Liver (tissue), 8 donors: ENCODE measurements at regions not wholly inside any gene's neighbourhood (a gene's known extent, or its start where the extent isn't known, plus 50 kb on each side); places are given as distances from the start of the nearest gene placed in this dataset.

Experiments
- DNase-seq: peaks from one replicate; pipeline ENCODE4 v3.0.0-alpha.2; 2017; ENCODE audit warnings: low spot score
- H3K27ac ChIP-seq, 2 donors: one replicate each; pipeline ENCODE4 v1.7.0; 2013; ENCODE audit warnings: inconsistent platforms in 2 of 2, low read length in 2 of 2, control low read depth in 1 of 2, low read depth in 1 of 2, mild to moderate bottlenecking in 1 of 2
- H3K27me3 ChIP-seq, 4 donors: one replicate each; pipeline versions ENCODE4 v1.6.1 to v1.7.0; 2013; ENCODE audit warnings: low read length in 3 of 4, inconsistent platforms in 1 of 4, mild to moderate bottlenecking in 1 of 4, moderate library complexity in 1 of 4; ENCODE audit not compliant: control insufficient read depth in 4 of 4, insufficient read depth in 4 of 4
- H3K36me3 ChIP-seq, 4 donors: one replicate each; pipeline versions ENCODE4 v1.6.1 to v1.7.0; 2013; ENCODE audit warnings: low read length in 3 of 4, mild to moderate bottlenecking in 3 of 4, low read depth in 1 of 4, moderate library complexity in 1 of 4; ENCODE audit not compliant: control insufficient read depth in 4 of 4, insufficient read depth in 3 of 4
- H3K4me1 ChIP-seq, 4 donors: one replicate each; pipeline versions ENCODE4 v1.6.1 to v1.7.0; 2013; ENCODE audit warnings: low read length in 3 of 4, mild to moderate bottlenecking in 3 of 4, moderate library complexity in 1 of 4; ENCODE audit not compliant: control insufficient read depth in 4 of 4, insufficient read depth in 4 of 4
- H3K4me3 ChIP-seq, 3 donors: one replicate each; pipeline versions ENCODE4 v1.6.1 to v1.7.0; 2013; ENCODE audit warnings: low read length in 3 of 3, control low read depth in 1 of 3, low read depth in 1 of 3, mild to moderate bottlenecking in 1 of 3
- H3K9ac ChIP-seq, 2 donors: one replicate each; pipeline ENCODE4 v1.7.0; 2013; ENCODE audit warnings: low read length in 2 of 2, mild to moderate bottlenecking in 2 of 2, moderate library complexity in 2 of 2, control low read depth in 1 of 2, low read depth in 1 of 2
- H3K9me3 ChIP-seq, 4 donors: one replicate each; pipeline versions ENCODE4 v1.6.1 to v1.7.0; 2013; ENCODE audit warnings: low read length in 3 of 4; ENCODE audit not compliant: control insufficient read depth in 4 of 4
- ATF3 ChIP-seq: IDR thresholded peaks from 2 replicates; pipeline ENCODE4 v1.6.1; 2016; ENCODE audit warnings: antibody characterized with exemption
- CTCF ChIP-seq: fragments of 150-350 bp; IDR thresholded peaks from 2 replicates; pipeline ENCODE4 v1.5.1; 2017; ENCODE audit warnings: improper control_type of control experiment, low read depth, low read length; ENCODE audit not compliant: missing input control
- EGR1 ChIP-seq, 2 donors: IDR thresholded peaks; 2 replicates each; pipeline ENCODE4 v1.6.1; 2016 to 2018; ENCODE audit warnings: antibody characterized with exemption in 2 of 2, low read depth in 2 of 2
- FOXA1 ChIP-seq: IDR thresholded peaks from 2 replicates; pipeline ENCODE4 v1.6.1; 2016; ENCODE audit warnings: antibody characterized with exemption
- FOXA2 ChIP-seq: IDR thresholded peaks from 2 replicates; pipeline ENCODE4 v1.6.1; 2016; ENCODE audit warnings: antibody characterized with exemption
- GABPA ChIP-seq, 2 donors: IDR thresholded peaks in 1 of 2; conservative IDR thresholded peaks in 1 of 2; 2 replicates each; pipeline ENCODE4 v1.6.1; 2016; ENCODE audit warnings: antibody characterized with exemption in 2 of 2, mild to moderate bottlenecking in 1 of 2, moderate library complexity in 1 of 2
- HNF4A ChIP-seq, 2 donors: conservative IDR thresholded peaks; 2 replicates each; pipeline ENCODE4 v1.6.1; 2016; ENCODE audit warnings: antibody characterized with exemption in 2 of 2, mild to moderate bottlenecking in 2 of 2
- HNF4G ChIP-seq: IDR thresholded peaks from 2 replicates; pipeline ENCODE4 v1.6.1; 2016; ENCODE audit warnings: antibody characterized with exemption
- JUND ChIP-seq, 2 donors: IDR thresholded peaks; 2 replicates each; pipeline ENCODE4 v1.6.1; 2016; ENCODE audit warnings: antibody characterized with exemption in 2 of 2
- MAX ChIP-seq: IDR thresholded peaks from 2 replicates; pipeline ENCODE4 v1.6.1; 2016; ENCODE audit warnings: antibody characterized with exemption
- NR2F2 ChIP-seq: IDR thresholded peaks from 2 replicates; pipeline ENCODE4 v1.6.1; 2016; ENCODE audit warnings: antibody characterized with exemption
- RAD21 ChIP-seq, 2 donors: IDR thresholded peaks; 2 replicates each; pipeline ENCODE4 v1.6.1; 2016; ENCODE audit warnings: antibody characterized with exemption in 2 of 2, mild to moderate bottlenecking in 2 of 2
- REST ChIP-seq: IDR thresholded peaks from 2 replicates; pipeline ENCODE4 v1.6.1; 2016; ENCODE audit warnings: antibody characterized with exemption, mild to moderate bottlenecking
- RXRA ChIP-seq, 2 donors: IDR thresholded peaks; 2 replicates each; pipeline ENCODE4 v1.6.1; 2017 to 2018; ENCODE audit warnings: antibody characterized with exemption in 2 of 2, mild to moderate bottlenecking in 1 of 2
- SP1 ChIP-seq: IDR thresholded peaks from 2 replicates; pipeline ENCODE4 v1.6.1; 2018; ENCODE audit warnings: antibody characterized with exemption, mild to moderate bottlenecking
- TAF1 ChIP-seq: conservative IDR thresholded peaks from 2 replicates; pipeline ENCODE4 v1.6.1; 2016; ENCODE audit warnings: antibody characterized with exemption, mild to moderate bottlenecking
- YY1 ChIP-seq: IDR thresholded peaks from 2 replicates; pipeline ENCODE4 v1.6.1; 2016; ENCODE audit warnings: antibody characterized with exemption, mild to moderate bottlenecking
- ZBTB33 ChIP-seq: IDR thresholded peaks from 2 replicates; pipeline ENCODE4 v1.6.1; 2016; ENCODE audit warnings: antibody characterized with exemption
- WGBS: extraction: QIAGEN DNeasy Blood & Tissue Kit; methylation state at CpG from one replicate; pipeline ENCODE4 v1.1.7; 2013; 5-methylcytosine and 5-hydroxymethylcytosine counted together
- donor health status: healthy.
- donor health status: healthy.
- donor health status: healthy.
- donor health status: healthy.
- donor health status: healthy.

GRCh38 chr12:102756530-102756929 is 160.5 kb downstream of the PAH start:
- TF ChIP-seq GABPA (IDR thresholded peaks at IDR 0.05 in 1 of 2, conservative IDR thresholded peaks at IDR 0.05 in 1 of 2) (no peak), ATF3 (no peak), HNF4G (no peak), JUND (IDR thresholded peaks at IDR 0.05) (no peak), YY1 (no peak), HNF4A (conservative IDR thresholded peaks at IDR 0.05) (no peak), FOXA1 (no peak), RAD21 (IDR thresholded peaks at IDR 0.05) (no peak), TAF1 (no peak), REST (no peak), FOXA2 (no peak), NR2F2 (no peak), RXRA (IDR thresholded peaks at IDR 0.05) (no peak), EGR1 (IDR thresholded peaks at IDR 0.05; ENCODE audit: low read depth in 2 of 2) (no peak), CTCF (no peak), SP1 (no peak), ZBTB33 (no peak), MAX (no peak)
- Histone ChIP-seq H3K9me3 (no peaks in the 10 kb centered on the region), H3K9ac (no peak overlapping the region), H3K36me3 (no peaks in the 10 kb centered on the region), H3K4me3 (no peak overlapping the region), H3K4me1 (no peaks in the 10 kb centered on the region), H3K27me3 (no peaks in the 10 kb centered on the region), H3K27ac (no peak overlapping the region)
- WGBS: 58% methylated on average over 3 of the region's 3 CpGs
- DNase-seq: no peak

GRCh38 chr12:102755266-102755665 is 161.8 kb downstream of the PAH start:
- Histone ChIP-seq H3K4me1 (no peaks in the 10 kb centered on the region), H3K9ac (no peak overlapping the region), H3K4me3 (no peak overlapping the region), H3K9me3 (no peaks in the 10 kb centered on the region), H3K36me3 (no peaks in the 10 kb centered on the region), H3K27me3 (no peaks in the 10 kb centered on the region), H3K27ac (no peak overlapping the region)
- no peak for DNase-seq
- WGBS: 97% methylated on average over 3 of the region's 3 CpGs
- TF ChIP-seq MAX (no peak), RAD21 (IDR thresholded peaks at IDR 0.05) (no peak), RXRA (IDR thresholded peaks at IDR 0.05) (no peak), ATF3 (no peak), REST (no peak), HNF4A (conservative IDR thresholded peaks at IDR 0.05) (no peak), HNF4G (no peak), TAF1 (no peak), FOXA2 (no peak), SP1 (no peak), GABPA (IDR thresholded peaks at IDR 0.05 in 1 of 2, conservative IDR thresholded peaks at IDR 0.05 in 1 of 2) (no peak)
